Activated T-helper 2 cell treated with anti-CD3 and anti-CD28 coated beads, Interferon-gamma antibody, Interleukin-2, Interleukin-4, amounts not matched to agents 10 μg/mL and 5 μg/mL and 100 μg/mL, durations not matched to agents 14 hours and 24 hours and 36 hours (primary cell): ENCODE measurements at regions not wholly inside any gene's neighbourhood (a gene's known extent, or its start where the extent isn't known, plus 50 kb on each side); places are given as distances from the start of the nearest gene placed in this dataset.

Experiments
- DNase-seq: peaks from one replicate; pipeline ENCODE4 v3.0.0; 2021; ENCODE audit warnings: low spot score
- H3K27ac Mint-ChIP-seq: one replicate; pipeline ENCODE4 v1.8.0; 2021; ENCODE audit warnings: mixed read lengths
- H3K27me3 Mint-ChIP-seq: one replicate; pipeline ENCODE4 v1.8.0; 2021; ENCODE audit warnings: low read depth, mixed read lengths
- H3K36me3 Mint-ChIP-seq: one replicate; pipeline ENCODE4 v1.8.0; 2021; ENCODE audit warnings: low read depth, mixed read lengths
- H3K4me1 Mint-ChIP-seq: one replicate; pipeline ENCODE4 v1.8.0; 2021; ENCODE audit warnings: low read depth, mixed read lengths
- H3K4me3 Mint-ChIP-seq: one replicate; pipeline ENCODE4 v1.8.0; 2021; ENCODE audit warnings: low read depth, mild to moderate bottlenecking, moderate library complexity, mixed read lengths
- H3K9me3 Mint-ChIP-seq: one replicate; pipeline ENCODE4 v1.8.0; 2021; ENCODE audit warnings: mixed read lengths
- intact Hi-C: fragments of 100-400 bp; cut with micrococcal nuclease; formaldehyde crosslinking; loops from one replicate; pipeline ENCODE4 v1.15.1; 2023

- DNase-seq: no peak
- no peak overlapping the region for H3K4me3 Mint-ChIP-seq
- no peak overlapping the region for H3K27ac Mint-ChIP-seq
- no peaks in the 10 kb centered on the region for H3K36me3 Mint-ChIP-seq
- no peaks in the 10 kb centered on the region for H3K4me1 Mint-ChIP-seq
- no peaks in the 10 kb centered on the region for H3K9me3 Mint-ChIP-seq
- peaks cover 2% of the 10 kb centered on the region for H3K27me3 Mint-ChIP-seq
- intact Hi-C loops: no loop called here
These were observed 160.2 kb upstream of the UNC5B start for GRCh38 chr10:71052076-71052660.

- DNase-seq: no peak
- no peaks in the 10 kb centered on the region for H3K4me1 Mint-ChIP-seq
- H3K36me3 Mint-ChIP-seq: no peaks in the 10 kb centered on the region
- no peaks in the 10 kb centered on the region for H3K9me3 Mint-ChIP-seq
- H3K27ac Mint-ChIP-seq: no peak overlapping the region
- peaks cover 2% of the 10 kb centered on the region for H3K27me3 Mint-ChIP-seq
- intact Hi-C loops: no loop called here
- no peak overlapping the region for H3K4me3 Mint-ChIP-seq
These were observed 159.7 kb upstream of the UNC5B start for GRCh38 chr10:71052708-71053107.

- intact Hi-C loops: no loop called here
- no peaks in the 10 kb centered on the region for H3K27me3 Mint-ChIP-seq
- H3K27ac Mint-ChIP-seq: no peak overlapping the region
- no peaks in the 10 kb centered on the region for H3K9me3 Mint-ChIP-seq
- H3K4me3 Mint-ChIP-seq: no peak overlapping the region
- no peaks in the 10 kb centered on the region for H3K4me1 Mint-ChIP-seq
- H3K36me3 Mint-ChIP-seq: no peaks in the 10 kb centered on the region
- DNase-seq: no peak
These were observed 159.0 kb upstream of the UNC5B start for GRCh38 chr10:71053169-71053895.

GRCh38 chr10:71058308-71058707 is 154.1 kb upstream of the UNC5B start:
- Mint-ChIP-seq H3K4me3 (no peak overlapping the region), H3K9me3 (no peaks in the 10 kb centered on the region), H3K27ac (no peak overlapping the region), H3K36me3 (no peaks in the 10 kb centered on the region), H3K4me1 (no peaks in the 10 kb centered on the region), H3K27me3 (no peaks in the 10 kb centered on the region)
- no peak for DNase-seq
- intact Hi-C loops: no loop called here

GRCh38 chr10:71059054-71059818 is 153.1 kb upstream of the UNC5B start:
- no peaks in the 10 kb centered on the region for H3K27me3 Mint-ChIP-seq
- DNase-seq: no peak
- H3K27ac Mint-ChIP-seq: no peak overlapping the region
- no peaks in the 10 kb centered on the region for H3K9me3 Mint-ChIP-seq
- H3K4me3 Mint-ChIP-seq: no peak overlapping the region
- intact Hi-C loops: no loop called here
- no peaks in the 10 kb centered on the region for H3K36me3 Mint-ChIP-seq
- H3K4me1 Mint-ChIP-seq: no peaks in the 10 kb centered on the region

GRCh38 chr10:71059943-71060342 is 152.4 kb upstream of the UNC5B start:
- Mint-ChIP-seq H3K27ac (no peak overlapping the region), H3K27me3 (no peaks in the 10 kb centered on the region)

GRCh38 chr10:71060476-71061426 is 151.6 kb upstream of the UNC5B start:
- intact Hi-C loops: no loop called here
- Mint-ChIP-seq H3K27ac (no peak overlapping the region), H3K4me1 (no peaks in the 10 kb centered on the region)

More at GRCh38 chr10:71059943-71060342, 152.4 kb upstream of the UNC5B start:
- H3K4me1 Mint-ChIP-seq: no peaks in the 10 kb centered on the region
- no peak for DNase-seq
- H3K4me3 Mint-ChIP-seq: no peak overlapping the region
- intact Hi-C loops: no loop called here
- H3K9me3 Mint-ChIP-seq: no peaks in the 10 kb centered on the region
- no peaks in the 10 kb centered on the region for H3K36me3 Mint-ChIP-seq

GRCh38 chr10:71061472-71061871 is 150.9 kb upstream of the UNC5B start:
- no peak for DNase-seq
- H3K9me3 Mint-ChIP-seq: no peaks in the 10 kb centered on the region
- H3K27me3 Mint-ChIP-seq: no peaks in the 10 kb centered on the region
- H3K4me3 Mint-ChIP-seq: no peak overlapping the region
- no peaks in the 10 kb centered on the region for H3K4me1 Mint-ChIP-seq
- no peak overlapping the region for H3K27ac Mint-ChIP-seq
- H3K36me3 Mint-ChIP-seq: no peaks in the 10 kb centered on the region
- intact Hi-C loops: no loop called here

More at GRCh38 chr10:71060476-71061426, 151.6 kb upstream of the UNC5B start:
- H3K27me3 Mint-ChIP-seq: no peaks in the 10 kb centered on the region
- H3K9me3 Mint-ChIP-seq: no peaks in the 10 kb centered on the region
- H3K4me3 Mint-ChIP-seq: no peak overlapping the region
- DNase-seq: no peak
- no peaks in the 10 kb centered on the region for H3K36me3 Mint-ChIP-seq

- Mint-ChIP-seq H3K36me3 (no peaks in the 10 kb centered on the region), H3K4me3 (no peak overlapping the region), H3K9me3 (no peaks in the 10 kb centered on the region), H3K27me3 (no peaks in the 10 kb centered on the region), H3K27ac (no peak overlapping the region), H3K4me1 (no peaks in the 10 kb centered on the region)
- intact Hi-C loops: no loop called here
- no peak for DNase-seq
These were observed 150.2 kb upstream of the UNC5B start for GRCh38 chr10:71062156-71062555.

GRCh38 chr10:71063401-71063800 is 149.0 kb upstream of the UNC5B start:
- intact Hi-C loops: no loop called here
- no peaks in the 10 kb centered on the region for H3K4me1 Mint-ChIP-seq
- H3K27me3 Mint-ChIP-seq: no peaks in the 10 kb centered on the region
- H3K4me3 Mint-ChIP-seq: no peak overlapping the region
- DNase-seq: no peak
- no peaks in the 10 kb centered on the region for H3K9me3 Mint-ChIP-seq
- H3K27ac Mint-ChIP-seq: no peak overlapping the region
- no peaks in the 10 kb centered on the region for H3K36me3 Mint-ChIP-seq

- Mint-ChIP-seq H3K27me3 (no peaks in the 10 kb centered on the region), H3K27ac (no peak overlapping the region), H3K36me3 (no peaks in the 10 kb centered on the region), H3K4me1 (no peaks in the 10 kb centered on the region), H3K4me3 (no peak overlapping the region), H3K9me3 (no peaks in the 10 kb centered on the region)
- intact Hi-C loops: no loop called here
- DNase-seq: no peak
These were observed 147.8 kb upstream of the UNC5B start for GRCh38 chr10:71064413-71065118.

- Mint-ChIP-seq H3K9me3 (no peaks in the 10 kb centered on the region), H3K27ac (no peak overlapping the region), H3K4me3 (no peak overlapping the region), H3K27me3 (no peaks in the 10 kb centered on the region), H3K36me3 (no peaks in the 10 kb centered on the region), H3K4me1 (no peaks in the 10 kb centered on the region)
- DNase-seq: no peak
- intact Hi-C loops: no loop called here
These were observed 146.7 kb upstream of the UNC5B start for GRCh38 chr10:71065659-71066058.
